ENCODE measurements at regions not wholly inside any gene's neighbourhood (a gene's known extent, or its start where the extent isn't known, plus 50 kb on each side); places are given as distances from the start of the nearest gene placed in this dataset.
A peak's percentile ranks its signal among the peaks of the same experiment; 100 is the strongest.

DNA sequence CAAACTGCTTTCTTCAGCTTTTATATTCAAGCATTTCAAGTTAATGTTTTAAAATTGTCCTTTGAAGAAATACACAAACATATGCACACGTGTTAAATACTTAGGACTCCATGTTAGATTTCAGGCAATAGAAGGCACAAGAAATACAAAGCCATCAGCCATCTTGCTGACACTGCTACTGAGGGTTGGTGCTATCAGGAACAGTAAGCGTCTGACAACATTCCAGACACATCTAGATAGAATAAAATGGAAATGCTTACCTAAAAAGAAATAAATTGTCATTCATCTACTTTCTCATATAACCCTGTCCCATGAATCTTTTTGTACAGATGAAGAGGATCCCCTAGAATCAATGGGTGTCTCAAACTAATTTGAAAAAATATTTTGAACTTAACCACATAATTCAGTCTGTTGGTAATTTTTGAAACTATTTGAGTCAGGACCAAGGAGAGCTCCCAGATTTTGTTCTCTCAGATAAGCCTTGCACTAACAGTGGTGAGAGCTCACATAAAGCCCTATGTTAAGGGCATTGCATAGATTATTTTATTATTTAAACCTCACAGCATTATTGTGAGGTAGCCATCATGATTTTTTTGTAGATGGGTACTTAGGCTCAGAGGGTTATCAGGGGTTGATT is 631.1 kb upstream of the POU3F2 start:
- DNase-seq: peak; percentile 68

DNA sequence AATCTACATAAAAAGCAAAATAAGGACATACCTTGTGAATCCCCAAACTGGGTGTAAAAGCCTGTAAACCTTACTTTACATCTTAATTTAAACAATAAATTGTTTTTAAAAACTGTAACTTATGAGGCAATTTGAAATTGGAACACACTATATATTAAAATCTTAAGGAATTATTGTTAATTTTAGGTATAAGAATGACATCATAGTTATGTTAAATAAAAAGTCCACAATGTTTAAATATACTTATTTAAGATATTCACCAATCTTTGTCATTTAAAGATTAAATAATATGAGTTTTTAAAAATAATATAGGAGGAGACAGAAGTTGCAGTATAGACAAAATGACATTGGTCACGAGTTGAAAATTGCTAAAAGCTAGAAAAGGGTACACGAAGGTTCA is 621.9 kb upstream of the POU3F2 start:
- DNase-seq: no peak

DNA sequence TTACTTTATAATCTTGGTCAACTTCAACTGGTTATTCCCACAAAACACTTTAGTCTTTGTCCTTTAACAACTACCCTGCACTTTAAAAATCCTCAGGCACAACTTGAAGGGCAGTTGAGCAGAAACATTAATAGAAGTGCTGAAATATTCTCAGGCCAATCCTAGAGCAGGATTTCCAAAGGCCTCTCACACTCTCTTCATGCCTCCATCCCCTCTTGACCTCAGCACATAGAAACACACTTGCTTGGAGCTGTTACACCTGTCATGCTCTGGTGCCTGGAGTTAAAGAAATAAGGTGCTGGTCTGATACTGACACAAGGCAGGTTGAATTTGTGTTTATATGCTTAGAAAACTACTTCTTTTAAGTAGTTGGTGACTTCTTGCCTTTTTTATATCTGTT is 618.8 kb upstream of the POU3F2 start:
- DNase-seq: peak; percentile 2

DNA sequence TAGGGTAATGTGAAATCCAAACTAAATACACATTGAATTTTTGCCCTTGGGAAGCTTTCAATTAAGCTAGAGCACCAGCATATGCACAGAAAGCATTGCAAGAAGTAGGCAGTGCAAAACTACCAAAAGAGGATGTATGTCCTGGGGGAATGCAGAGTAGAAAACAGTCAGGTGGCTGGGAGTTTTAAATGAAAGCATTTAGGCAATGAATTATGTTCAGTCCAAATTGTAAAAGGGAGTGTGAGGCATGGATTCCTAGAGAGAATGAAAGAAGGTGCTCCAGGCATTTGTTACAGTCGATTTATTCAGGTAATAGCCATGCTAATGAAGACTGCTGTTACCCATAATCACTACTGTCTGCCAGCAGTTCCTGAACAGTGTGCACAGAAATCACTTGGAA is 604.1 kb upstream of the POU3F2 start:
- DNase-seq: no peak

DNA sequence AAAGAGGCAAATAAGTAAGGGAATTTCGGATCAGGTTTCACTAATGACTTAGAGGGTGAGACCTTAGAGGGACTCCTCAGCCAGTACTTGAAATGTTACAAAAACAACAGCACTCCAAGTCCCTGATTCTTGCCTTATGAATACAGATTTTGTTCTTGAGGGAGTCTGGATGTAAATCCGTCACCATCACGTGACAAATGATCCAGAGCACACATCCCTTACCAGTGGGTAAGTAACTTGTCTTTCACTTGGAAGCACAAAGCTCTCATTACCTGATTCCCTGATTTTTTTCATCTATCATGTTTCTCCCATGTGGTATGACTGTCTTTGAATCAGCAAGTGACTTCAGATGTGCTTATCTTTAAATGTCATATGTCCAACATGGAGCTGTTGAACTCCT is 595.3 kb upstream of the POU3F2 start:
- DNase-seq: no peak

DNA sequence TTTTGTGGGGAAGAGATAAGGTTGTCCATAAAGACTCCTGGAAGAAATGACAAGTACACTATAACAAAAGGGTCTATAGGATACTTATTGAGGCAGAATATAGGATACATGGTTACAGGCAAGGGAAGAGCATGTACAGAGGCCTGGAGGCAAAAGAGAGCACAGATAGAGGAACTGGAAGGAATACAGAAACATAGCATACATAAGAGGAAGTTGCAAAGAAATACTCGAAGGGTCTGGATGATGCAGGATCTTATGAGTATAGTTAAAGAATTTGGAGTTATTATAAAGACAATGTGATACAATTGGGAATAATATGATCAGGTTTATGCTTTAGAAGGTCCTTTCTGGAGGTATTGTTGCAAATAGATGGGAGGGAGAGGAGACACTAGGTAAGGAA is 592.7 kb upstream of the POU3F2 start:
- no peak for DNase-seq

DNA sequence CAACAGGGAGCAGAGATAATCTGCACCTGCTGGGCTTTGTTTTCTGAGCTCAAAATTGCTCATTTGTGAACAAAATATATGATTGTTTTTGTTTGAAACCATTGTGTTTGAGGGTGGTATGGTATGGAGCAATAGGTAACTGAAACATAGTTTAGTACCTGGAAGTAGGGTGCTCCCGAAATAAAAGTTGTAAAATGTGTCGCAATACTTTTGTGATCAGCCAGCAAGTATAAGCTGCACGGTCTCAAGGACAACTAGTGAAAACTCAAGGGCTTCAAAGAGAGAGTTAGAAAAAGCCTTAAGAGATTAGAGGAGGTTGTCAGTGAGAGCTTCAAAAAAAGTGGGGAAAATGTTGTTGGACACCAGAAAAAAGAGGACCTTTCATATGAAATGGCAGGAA is 579.8 kb upstream of the POU3F2 start:
- no peak for DNase-seq

DNA sequence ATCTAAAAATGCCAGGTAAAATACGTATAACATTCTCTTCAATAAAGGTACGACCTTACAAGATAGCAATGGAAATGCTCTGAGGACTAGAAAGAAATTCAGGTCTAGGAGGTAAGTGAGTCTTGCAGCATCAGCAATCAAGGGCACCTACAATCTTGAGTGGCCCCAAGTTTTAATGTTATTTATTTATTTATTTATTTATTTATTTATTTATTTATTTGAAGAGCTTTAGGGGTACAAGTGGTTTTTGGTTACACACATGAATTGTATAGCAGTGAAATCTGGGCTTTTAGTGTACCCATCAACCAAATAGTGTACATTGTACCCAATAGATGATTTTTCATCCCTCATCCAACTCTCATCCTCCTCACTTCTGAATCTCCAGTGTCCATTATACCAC is 574.0 kb upstream of the POU3F2 start:
- DNase-seq: no peak

DNA sequence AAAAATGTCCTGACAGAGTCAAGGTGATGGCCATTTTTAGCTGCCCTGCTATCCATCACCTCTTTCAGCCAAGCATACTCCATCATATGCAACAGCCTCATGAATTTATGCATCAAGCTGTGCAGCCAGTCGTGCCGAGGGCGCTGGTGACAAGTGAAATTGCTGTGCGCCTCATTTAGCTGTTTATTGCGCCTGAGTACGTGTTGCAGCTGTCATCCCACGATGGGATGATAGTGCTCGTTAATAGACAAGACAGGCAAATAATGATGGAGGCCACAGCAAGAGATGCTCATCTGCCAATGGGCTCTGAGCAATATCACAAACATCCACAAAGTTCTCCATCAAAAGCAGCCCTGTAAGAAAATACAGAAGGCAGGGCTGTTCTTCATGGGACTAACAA is 562.3 kb upstream of the POU3F2 start:
- peak; percentile 80 for DNase-seq

DNA sequence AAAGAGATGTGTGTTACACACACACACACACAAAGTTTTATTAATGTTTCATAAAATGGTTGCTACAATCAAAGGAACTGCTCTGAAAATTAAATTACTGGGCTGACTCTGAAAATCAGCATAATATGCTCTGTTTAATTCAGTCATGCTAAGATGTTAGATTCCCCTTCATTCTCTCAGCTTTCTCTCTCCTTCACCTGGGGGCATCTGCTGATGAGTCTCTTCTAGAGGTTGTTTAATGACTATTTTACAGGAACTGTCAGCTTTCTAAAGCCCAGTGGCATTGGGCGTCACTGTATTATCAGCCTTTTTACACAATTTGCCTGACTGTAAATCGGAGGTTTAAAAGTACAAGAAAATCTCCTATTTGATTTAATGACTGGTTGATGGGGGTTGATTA is 559.7 kb upstream of the POU3F2 start:
- DNase-seq: peak; percentile 5

DNA sequence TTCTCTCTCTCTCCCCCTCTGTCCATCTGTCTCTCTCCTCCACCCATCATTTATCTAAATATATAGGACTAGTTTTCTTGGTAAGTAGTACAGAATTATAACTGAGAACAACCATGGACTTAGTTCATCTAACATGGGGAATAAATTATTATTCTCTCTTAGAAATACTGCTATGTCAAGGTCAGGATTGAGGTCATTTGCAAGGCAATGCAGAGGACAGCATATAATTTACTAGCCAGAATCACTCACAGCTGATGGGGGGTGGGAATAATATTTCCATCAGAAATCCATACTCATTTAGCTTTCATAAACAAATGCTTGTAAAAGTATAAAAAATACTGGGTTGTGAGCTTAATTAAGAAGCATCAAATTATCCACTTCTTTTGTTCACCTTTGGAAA is 553.9 kb upstream of the POU3F2 start:
- no peak for DNase-seq

DNA sequence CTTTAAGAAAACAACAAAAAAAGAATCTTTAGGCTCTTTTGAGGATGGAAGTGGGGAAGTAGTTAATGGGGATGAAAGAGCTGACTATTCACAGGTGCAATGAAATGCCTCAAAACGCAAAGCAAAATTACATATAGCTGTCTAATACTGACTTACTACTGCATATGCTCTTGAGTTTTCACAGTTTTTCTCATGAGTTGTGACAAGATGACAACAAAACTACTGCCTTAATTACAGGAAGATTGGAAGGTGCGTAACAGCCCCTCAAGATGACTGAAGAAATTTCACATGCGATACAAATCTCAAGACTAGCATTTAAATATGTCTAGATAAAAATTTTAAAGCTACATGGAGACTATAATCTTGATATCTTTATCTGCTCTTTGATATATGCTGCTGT is 547.8 kb upstream of the POU3F2 start:
- DNase-seq: no peak

DNA sequence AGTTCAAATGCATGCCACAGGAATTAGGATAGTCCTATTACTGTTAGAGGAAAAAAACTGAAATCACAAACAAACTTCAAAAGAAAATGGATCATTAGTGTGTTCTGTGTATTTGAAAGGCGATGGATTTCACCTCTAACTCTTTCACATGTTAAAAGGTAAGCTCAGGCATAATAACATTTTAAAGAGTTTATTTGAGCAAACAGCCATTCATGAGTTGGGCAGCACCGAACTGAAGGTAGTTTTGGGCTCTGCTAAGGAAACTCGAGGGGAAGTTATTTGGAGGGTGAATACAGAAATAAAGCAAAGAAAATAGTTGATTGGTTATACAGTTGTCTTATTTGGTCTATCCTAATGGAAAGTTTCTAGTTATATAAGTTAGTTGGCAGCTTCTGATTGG is 546.5 kb upstream of the POU3F2 start:
- no peak for DNase-seq

DNA sequence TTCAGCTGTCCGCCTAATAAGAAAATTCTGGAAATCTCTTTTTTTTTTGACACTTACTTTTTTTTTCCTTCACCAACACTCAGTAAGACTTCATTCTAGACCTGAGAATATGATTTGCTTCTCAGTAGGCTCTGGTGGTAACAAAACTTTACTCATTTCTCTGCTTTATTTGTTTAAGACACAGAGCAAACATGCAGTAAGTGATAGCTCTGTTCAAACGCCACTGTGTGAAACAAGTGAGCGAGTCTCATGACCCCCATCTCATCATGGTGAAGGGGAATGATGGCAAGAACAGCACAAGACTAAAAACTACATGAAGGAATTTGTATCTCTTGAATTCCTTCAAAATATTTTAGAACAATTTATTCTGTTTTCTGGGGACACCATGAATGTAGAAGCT is 541.6 kb upstream of the POU3F2 start:
- no peak for DNase-seq

DNA sequence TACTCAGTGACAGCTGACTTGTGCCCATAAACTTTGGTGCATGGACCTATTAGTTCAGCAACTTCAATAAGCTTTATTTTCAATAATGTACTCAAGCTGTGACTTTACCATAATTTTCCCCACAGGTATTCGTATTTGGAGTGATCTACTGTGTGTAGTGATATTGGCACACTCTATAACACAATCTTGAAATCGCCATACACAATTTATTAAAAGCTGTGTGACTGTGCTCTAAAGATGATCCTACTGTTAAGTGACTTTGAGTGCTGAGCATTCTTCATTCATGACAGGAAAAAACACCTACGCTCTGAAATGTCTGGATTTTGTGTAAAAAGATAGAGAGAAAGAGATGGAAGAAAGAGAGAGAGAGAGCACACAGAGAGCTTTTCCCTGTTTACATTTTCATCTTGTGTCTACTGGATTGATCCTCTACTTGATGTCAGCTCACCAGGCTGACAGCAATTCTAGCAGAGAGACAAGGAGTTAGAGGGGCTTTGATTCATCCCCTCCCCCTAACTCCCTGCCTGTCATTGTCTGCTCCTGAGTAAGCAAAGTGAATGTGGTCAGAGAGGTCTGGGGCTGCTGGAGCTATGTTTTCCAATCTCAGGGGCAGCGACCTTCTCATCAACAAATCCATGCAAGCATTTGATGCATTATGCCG is 538.7 kb upstream of the POU3F2 start:
- peak; percentile 62 for DNase-seq

DNA sequence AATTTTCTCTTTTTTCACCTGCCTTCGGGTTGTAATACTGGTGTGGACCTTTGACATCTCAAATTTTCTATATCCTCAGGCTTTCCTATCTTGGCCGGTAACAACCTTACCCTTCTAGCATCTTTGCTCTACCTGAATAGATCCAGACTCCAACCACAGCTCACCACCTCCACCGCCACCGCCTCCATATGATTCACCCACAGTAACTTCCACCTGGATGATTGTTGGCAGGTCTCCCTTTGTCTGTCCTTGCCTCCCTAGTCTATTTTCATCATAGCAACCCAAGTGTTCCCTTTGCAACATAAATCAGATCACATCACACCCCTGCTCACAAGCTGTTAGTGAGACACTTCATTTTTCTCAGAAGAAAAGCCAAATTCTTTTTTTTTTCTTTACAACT is 525.8 kb upstream of the POU3F2 start:
- DNase-seq: no peak

DNA sequence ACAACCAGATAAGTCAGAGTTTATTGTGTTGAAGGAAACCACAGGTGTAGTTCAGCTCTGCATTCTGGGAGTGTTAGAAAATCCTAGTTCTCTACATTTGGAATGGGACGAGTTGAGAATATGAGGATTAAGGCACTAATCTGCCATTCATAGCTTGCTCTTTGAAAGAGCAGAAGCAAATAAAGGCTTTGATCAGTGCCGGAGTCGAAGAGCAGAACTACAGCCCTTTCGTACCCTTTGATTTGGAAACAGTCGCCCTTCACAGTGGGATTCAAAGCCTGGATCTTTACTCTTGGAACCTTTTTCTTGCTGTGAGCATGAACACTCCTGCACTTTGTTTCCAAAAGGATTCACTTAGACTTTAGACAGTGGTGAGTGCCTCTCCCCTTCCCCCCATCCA is 523.9 kb upstream of the POU3F2 start:
- DNase-seq: no peak

DNA sequence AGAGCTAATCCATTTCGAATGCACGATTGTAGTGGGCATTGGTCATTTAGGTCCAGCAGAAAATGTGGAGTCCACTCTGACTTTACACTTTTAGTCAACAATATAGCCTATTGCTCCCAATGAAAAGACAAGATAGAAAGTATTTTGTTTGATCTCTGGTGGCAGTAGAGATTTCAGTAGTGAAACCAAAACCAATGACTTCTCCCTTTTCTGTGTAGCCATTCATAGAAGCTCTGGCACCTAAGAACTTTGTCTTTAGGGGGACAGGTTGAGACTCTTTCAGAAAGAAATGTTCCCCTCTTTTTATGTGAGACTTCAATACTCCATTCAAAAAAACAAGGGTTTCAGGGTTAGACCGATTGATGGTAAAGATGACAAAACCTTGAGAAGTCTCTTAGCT is 510.8 kb upstream of the POU3F2 start:
- no peak for DNase-seq

DNA sequence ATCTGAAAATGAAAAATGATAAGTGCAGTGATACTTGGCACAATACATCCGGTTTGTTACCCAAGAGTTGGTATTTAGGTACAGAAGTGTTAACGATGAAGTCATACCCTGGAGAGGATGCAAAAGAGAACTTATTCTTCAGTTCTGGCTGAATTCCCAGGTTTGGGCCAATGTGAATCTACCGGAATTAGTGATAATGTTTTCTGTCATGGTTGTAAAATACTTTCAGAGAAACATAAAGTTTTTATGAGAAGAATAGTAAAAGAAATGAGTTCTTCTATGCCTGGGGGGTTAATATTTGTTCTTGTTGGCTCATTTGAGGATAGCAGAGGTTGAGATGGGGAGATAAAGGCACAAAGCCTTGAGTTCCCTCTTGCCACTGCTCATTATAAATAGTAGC is 509.9 kb upstream of the POU3F2 start:
- no peak for DNase-seq

DNA sequence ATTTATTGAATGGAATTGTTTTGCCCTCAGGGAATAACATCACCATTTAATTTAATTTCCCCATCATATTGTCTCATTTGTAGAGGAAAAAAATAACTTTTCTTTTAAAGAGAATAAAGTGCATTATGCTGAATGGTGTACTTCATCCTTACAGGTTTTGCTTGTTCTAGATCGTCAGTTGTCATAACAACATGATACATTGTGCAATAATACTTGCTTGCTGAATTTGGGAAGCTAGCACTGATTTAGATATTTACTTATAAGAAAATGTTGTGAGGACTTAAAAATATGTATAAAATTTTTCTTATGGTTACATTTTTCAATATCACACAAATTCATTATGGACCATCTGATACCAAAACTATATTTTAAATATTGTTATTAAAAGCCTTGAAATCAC is 509.0 kb upstream of the POU3F2 start:
- DNase-seq: no peak

DNA sequence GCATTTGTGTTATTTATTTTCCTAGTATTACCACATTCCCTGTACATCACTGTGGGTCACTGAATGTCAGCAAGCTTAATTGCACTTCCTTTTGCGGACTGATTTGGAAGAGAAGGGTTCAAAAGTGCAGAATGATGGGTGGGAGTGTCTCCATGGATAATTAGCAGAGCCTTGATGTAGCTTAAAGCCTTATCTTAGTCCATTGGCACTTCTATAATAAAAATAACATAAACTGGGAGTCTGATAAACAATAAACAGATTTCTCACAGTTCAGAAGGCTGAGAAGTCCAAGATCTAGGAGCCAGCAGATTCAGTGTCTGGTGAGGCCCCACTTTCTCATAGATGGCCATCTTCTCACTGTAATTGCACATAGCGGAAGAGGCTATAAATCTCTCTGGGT is 501.1 kb upstream of the POU3F2 start:
- no peak for DNase-seq

DNA sequence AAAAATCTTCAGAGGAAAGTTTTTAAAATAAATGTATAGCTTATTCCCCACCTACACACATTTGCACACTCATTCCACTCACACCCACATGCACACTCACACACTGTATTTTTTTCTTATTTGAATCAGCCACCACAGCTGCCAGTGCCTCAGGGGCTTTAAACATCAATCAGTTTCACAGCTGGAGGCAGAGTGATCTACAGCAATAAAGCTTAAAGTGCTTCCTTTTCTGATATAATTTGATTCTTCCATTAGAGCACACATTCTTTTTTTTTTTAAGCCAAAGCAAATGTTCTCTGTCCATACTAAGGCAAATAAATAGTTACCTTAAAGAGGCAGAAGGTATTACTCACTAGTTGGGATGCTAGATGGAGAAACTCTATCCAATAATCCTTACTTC is 498.8 kb upstream of the POU3F2 start:
- peak; percentile 70 for DNase-seq

DNA sequence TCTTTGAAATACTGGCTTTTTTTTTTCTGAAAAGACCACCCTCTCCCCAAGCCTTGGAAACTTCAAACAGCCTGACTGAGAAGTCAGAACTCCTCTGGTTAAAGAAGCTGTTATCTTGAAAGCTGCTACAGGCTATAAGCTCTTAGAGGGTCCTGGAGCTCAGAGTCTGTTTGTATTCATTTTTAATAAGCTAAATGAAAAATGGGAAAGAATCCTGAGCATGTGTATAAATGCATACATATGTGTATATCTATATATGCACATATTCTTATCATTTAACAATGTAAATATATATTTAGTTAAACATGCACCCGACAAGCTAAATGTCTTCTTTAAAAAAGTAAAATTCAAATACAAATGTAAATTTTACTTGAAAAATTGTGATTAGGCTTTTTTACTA is 494.9 kb upstream of the POU3F2 start:
- no peak for DNase-seq

DNA sequence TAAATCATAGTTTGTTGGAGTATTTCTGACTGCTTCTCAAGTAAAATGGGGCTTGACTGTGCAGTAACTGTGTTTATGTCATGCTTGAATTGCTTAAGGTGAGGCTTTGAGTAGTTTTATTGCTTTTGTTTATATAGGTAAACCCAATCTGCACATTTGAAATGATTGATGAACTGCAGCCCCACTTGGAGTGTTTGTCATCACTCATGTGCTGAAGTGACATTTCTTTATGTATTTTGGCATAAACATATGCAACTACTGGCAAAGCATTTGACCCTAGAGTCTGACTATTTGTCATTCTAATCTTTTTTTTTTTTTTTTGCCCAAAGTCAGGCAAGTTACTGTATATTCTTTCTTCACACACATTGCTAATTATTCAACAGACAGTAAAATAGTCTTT is 491.4 kb upstream of the POU3F2 start:
- DNase-seq: no peak

DNA sequence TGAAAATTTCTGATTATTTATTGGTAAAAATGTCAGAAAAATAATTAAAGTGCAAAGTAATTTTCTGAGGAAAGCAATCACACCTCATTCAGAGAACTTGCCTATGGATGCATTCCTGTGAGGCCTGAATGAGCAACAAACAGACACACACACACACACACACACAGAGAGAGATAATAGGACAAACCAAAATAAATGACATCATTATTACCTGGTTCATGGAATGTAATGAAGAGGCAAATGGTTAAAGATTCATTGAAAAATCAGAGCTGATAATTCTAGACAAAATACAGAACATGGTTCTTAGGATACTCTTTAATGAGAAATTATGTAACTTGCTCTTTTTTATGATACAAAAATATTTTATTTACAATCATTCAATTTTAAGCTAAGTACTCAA is 490.6 kb upstream of the POU3F2 start:
- DNase-seq: no peak

Measured in eye (tissue), 1 donor.